Ovary (tissue), 3 donors: ENCODE measurements at regions not wholly inside any gene's neighbourhood (a gene's known extent, or its start where the extent isn't known, plus 50 kb on each side); places are given as distances from the start of the nearest gene placed in this dataset.

Experiments
- EP300 ChIP-seq: sonication (generic); formaldehyde crosslinking; IDR thresholded peaks from one replicate; pipeline ENCODE4 v1.6.1; 2017; ENCODE audit warnings: antibody characterized with exemption
- TF ChIP-seq, protein P1 (sequence below), 3 donors: fragments of 450-650 bp in 2 of 3; fragments of 200-600 bp in 1 of 3; IDR thresholded peaks; one replicate each; pipeline versions ENCODE4 v1.5.1 to v1.8.0; 2016 to 2022; ENCODE audit warnings: antibody characterized with exemption in 3 of 3, mild to moderate bottlenecking in 1 of 3
- donor health status: DM: no; HTN: no; CAD: no.

- no peak for TF ChIP-seq EP300
- TF ChIP-seq, protein P1, sequence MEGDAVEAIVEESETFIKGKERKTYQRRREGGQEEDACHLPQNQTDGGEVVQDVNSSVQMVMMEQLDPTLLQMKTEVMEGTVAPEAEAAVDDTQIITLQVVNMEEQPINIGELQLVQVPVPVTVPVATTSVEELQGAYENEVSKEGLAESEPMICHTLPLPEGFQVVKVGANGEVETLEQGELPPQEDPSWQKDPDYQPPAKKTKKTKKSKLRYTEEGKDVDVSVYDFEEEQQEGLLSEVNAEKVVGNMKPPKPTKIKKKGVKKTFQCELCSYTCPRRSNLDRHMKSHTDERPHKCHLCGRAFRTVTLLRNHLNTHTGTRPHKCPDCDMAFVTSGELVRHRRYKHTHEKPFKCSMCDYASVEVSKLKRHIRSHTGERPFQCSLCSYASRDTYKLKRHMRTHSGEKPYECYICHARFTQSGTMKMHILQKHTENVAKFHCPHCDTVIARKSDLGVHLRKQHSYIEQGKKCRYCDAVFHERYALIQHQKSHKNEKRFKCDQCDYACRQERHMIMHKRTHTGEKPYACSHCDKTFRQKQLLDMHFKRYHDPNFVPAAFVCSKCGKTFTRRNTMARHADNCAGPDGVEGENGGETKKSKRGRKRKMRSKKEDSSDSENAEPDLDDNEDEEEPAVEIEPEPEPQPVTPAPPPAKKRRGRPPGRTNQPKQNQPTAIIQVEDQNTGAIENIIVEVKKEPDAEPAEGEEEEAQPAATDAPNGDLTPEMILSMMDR (IDR thresholded peaks at IDR 0.05), result no peak
Measured at GRCh38 chr15:72998681-72999466, 53.4 kb upstream of the NEO1 start.
